Hepatocyte (in vitro differentiated cells): ENCODE measurements at regions not wholly inside any gene's neighbourhood (a gene's known extent, or its start where the extent isn't known, plus 50 kb on each side); places are given as distances from the start of the nearest gene placed in this dataset.

Source experiments
- CTCF ChIP-seq: fragments of 200-600 bp; sonication (generic); IDR thresholded peaks from 2 replicates; pipeline ENCODE4 v1.5.1; 2016; ENCODE audit warnings: antibody characterized with exemption, mild to moderate bottlenecking; ENCODE audit not compliant: poor library complexity
- EZH2 ChIP-seq: fragments of 200-600 bp; sonication (generic); IDR thresholded peaks from 2 replicates; pipeline ENCODE4 v1.6.1; 2016; ENCODE audit warnings: antibody characterized with exemption, mild to moderate bottlenecking, borderline replicate concordance

- no peak for TF ChIP-seq CTCF
- no peak for TF ChIP-seq EZH2
Measured at GRCh38 chr21:38680401-38680800, 125.3 kb upstream of the ETS2 start.
